ENCODE measurements at regions not wholly inside any gene's neighbourhood (a gene's known extent, or its start where the extent isn't known, plus 50 kb on each side); places are given as distances from the start of the nearest gene placed in this dataset.
"Not testable (repeated sequence)": the region's sequence is repeated elsewhere in the genome, so short reads cannot be mapped to it uniquely, and the experiment has no call there.

DNA sequence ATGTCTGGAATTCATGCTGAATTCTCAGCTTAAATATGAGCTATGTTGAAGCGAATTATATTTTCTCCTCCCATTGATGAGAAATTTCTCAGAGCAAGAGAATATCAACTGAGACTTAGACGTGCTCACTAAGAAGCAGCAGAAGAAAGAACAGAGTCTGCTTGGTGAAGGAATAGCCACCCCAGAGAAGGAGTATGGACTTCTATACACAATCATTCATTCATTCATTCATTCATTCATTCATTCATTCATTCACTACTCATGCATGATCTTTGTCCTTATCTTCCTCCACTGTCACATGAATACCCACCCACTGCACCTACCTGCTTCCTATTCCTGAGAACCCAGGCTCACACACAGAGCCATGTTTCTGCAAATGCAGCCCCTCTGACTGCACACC, 206.6 kb downstream of the DEPDC1B start:
- no peaks in the 10 kb centered on the region for H4K20me1 ChIP-seq (ENCODE audit: low read length)
- ATAC-seq: no peak
- H3K9me3 ChIP-seq (ENCODE audit: low read length): no peaks in the 10 kb centered on the region
- peaks cover 8% of the 10 kb centered on the region for H3K4me1 ChIP-seq (ENCODE audit: insufficient read depth, low read length)
- H3F3A ChIP-seq (ENCODE audit: low read length, unreplicated experiment): no peaks in the 10 kb centered on the region
- ChIA-PET CTCF (no interaction called here), POLR2A (ENCODE audit: unreplicated experiment) (no interaction called here)
- no peaks in the 10 kb centered on the region for H3K36me3 ChIP-seq (ENCODE audit: low read depth, low read length)
- no peak overlapping the region for H3K9ac ChIP-seq (ENCODE audit: low read length)
- no TSS peak for BruUV-seq (replicated peaks)
- no peaks in the 10 kb centered on the region for H3K27me3 ChIP-seq (ENCODE audit: low read length)
- peak overlapping the region; percentile 47 for H3K27ac ChIP-seq (ENCODE audit: low read length)
- no peaks in the 10 kb centered on the region for H3K79me2 ChIP-seq (ENCODE audit: low read length)
- no peak overlapping the region for H3K4me3 ChIP-seq (ENCODE audit: low read length)
- no peak for DNase-seq
- TF ChIP-seq EZH2phosphoT487 (IDR thresholded peaks at IDR 0.05; ENCODE audit: borderline replicate concordance, low read length) (no peak), EZH2 (IDR thresholded peaks at IDR 0.05; ENCODE audit: low read length, unreplicated experiment) (no peak)
- TF ChIP-seq, protein P1, sequence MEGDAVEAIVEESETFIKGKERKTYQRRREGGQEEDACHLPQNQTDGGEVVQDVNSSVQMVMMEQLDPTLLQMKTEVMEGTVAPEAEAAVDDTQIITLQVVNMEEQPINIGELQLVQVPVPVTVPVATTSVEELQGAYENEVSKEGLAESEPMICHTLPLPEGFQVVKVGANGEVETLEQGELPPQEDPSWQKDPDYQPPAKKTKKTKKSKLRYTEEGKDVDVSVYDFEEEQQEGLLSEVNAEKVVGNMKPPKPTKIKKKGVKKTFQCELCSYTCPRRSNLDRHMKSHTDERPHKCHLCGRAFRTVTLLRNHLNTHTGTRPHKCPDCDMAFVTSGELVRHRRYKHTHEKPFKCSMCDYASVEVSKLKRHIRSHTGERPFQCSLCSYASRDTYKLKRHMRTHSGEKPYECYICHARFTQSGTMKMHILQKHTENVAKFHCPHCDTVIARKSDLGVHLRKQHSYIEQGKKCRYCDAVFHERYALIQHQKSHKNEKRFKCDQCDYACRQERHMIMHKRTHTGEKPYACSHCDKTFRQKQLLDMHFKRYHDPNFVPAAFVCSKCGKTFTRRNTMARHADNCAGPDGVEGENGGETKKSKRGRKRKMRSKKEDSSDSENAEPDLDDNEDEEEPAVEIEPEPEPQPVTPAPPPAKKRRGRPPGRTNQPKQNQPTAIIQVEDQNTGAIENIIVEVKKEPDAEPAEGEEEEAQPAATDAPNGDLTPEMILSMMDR (conservative IDR thresholded peaks at IDR 0.05; ENCODE audit: low read depth, low read length): no peak
- peak overlapping the region; percentile 39 for H3K4me2 ChIP-seq (ENCODE audit: low read length)
- no peak overlapping the region for H2AFZ ChIP-seq (ENCODE audit: low read length)
- no peaks in the 10 kb centered on the region for H3K9me2 ChIP-seq (replicated peaks; ENCODE audit: low read length)
- intact Hi-C loops (cut with micrococcal nuclease): no loop called here

DNA sequence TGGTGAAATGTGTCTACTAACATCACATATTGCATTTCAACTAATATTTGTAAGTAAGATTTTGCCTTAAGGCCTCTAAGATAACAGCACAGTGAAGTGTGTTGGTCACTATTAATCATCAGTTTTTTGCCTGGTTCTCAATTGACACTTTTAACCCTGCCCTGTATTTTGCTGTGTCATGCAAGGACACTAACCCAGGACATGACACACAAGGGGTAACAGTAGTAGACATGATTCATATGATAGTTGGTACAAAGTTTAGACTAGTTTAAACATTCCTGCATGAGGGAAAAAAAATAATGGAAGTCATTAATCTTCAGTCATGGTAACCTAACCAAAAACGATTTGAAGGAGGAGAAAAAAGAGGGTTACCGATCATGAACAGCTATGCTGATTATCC, 207.0 kb downstream of the DEPDC1B start:
- H3K9me2 ChIP-seq (replicated peaks; ENCODE audit: low read length): no peaks in the 10 kb centered on the region
- no peak overlapping the region for H2AFZ ChIP-seq (ENCODE audit: low read length)
- H3K9me3 ChIP-seq (ENCODE audit: low read length): no peaks in the 10 kb centered on the region
- H3F3A ChIP-seq (ENCODE audit: low read length, unreplicated experiment): no peaks in the 10 kb centered on the region
- H3K27ac ChIP-seq (ENCODE audit: low read length): peak overlapping the region; percentile 47
- POLR2A ChIA-PET (ENCODE audit: unreplicated experiment): no interaction called here
- H3K4me1 ChIP-seq (ENCODE audit: insufficient read depth, low read length): peaks cover 8% of the 10 kb centered on the region
- no peaks in the 10 kb centered on the region for H3K36me3 ChIP-seq (ENCODE audit: low read depth, low read length)
- no peaks in the 10 kb centered on the region for H3K79me2 ChIP-seq (ENCODE audit: low read length)
- TF ChIP-seq EZH2 (IDR thresholded peaks at IDR 0.05; ENCODE audit: low read length, unreplicated experiment): no peak
- no peak for TF ChIP-seq EZH2phosphoT487 (IDR thresholded peaks at IDR 0.05; ENCODE audit: borderline replicate concordance, low read length)
- TF ChIP-seq, protein P1 (conservative IDR thresholded peaks at IDR 0.05; ENCODE audit: low read depth, low read length): no peak
- no peak overlapping the region for H3K9ac ChIP-seq (ENCODE audit: low read length)
- peak overlapping the region; percentile 39 for H3K4me2 ChIP-seq (ENCODE audit: low read length)
- CTCF ChIA-PET: no interaction called here
- peak; percentile 71 for DNase-seq
- BruUV-seq (replicated peaks): no TSS peak
- H3K4me3 ChIP-seq (ENCODE audit: low read length): no peak overlapping the region
- peaks cover 4% of the 10 kb centered on the region; the same call in 1 of the 2 replicates for H3K27me3 ChIP-seq (ENCODE audit: low read length)
- H4K20me1 ChIP-seq (ENCODE audit: low read length): no peaks in the 10 kb centered on the region
- ATAC-seq: no peak
- intact Hi-C loops (cut with micrococcal nuclease): no loop called here

DNA sequence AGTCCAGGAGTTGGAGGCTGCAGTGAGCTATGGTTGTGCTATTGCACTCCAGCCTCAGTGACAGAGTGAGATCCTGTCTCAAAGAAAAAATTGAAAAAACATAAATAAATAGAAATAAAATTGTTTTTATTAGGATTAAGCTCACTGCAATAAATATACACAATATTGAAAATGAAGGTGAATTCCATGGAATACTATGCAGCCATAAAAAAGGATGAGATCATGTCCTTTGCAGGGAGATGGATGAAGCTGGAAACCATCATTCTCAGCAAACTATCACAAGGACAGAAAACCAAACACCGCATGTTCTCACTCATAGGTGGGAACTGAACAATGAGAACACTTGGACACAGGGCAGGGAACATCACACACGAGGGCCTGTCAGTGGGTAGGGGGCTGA, 207.6 kb downstream of the DEPDC1B start:
- DNase-seq; H3K9me2 ChIP-seq (replicated peaks; ENCODE audit: low read length); H3K79me2 ChIP-seq (ENCODE audit: low read length); H3K36me3 ChIP-seq (ENCODE audit: low read depth, low read length); H3F3A ChIP-seq (ENCODE audit: low read length, unreplicated experiment); BruUV-seq (replicated peaks); H3K9me3 ChIP-seq (ENCODE audit: low read length); H3K27me3 ChIP-seq (ENCODE audit: low read length); H4K20me1 ChIP-seq (ENCODE audit: low read length); CTCF ChIA-PET; H3K4me3 ChIP-seq (ENCODE audit: low read length); H2AFZ ChIP-seq (ENCODE audit: low read length); intact Hi-C loops (cut with micrococcal nuclease); POLR2A ChIA-PET (ENCODE audit: unreplicated experiment); H3K4me2 ChIP-seq (ENCODE audit: low read length); ATAC-seq; H3K9ac ChIP-seq (ENCODE audit: low read length); H3K27ac ChIP-seq (ENCODE audit: low read length): not testable (repeated sequence)
- peaks cover 12% of the 10 kb centered on the region for H3K4me1 ChIP-seq (ENCODE audit: insufficient read depth, low read length)
